ENCODE measurements at regions not wholly inside any gene's neighbourhood (a gene's known extent, or its start where the extent isn't known, plus 50 kb on each side); places are given as distances from the start of the nearest gene placed in this dataset.

DNA sequence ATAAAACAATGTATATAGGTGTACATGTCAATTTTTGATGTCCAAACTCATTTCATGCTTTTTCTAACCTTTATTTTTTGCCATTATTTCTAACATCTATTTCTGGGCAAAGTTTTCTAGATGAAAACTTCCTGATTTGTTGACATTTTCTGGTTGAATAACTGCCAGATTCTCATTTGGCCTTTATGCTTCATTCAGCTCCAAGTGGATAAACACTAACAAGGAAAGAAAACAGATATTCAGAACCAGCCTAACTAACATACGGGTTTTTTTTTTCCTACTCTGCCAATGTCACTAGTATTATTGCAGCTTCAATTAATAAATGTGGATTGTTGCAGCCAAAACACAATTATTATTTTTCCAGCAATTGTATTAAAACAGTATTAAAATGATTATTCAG, 50.9 kb upstream of the RAP1GDS1 start:
- no peak for DNase-seq

DNA sequence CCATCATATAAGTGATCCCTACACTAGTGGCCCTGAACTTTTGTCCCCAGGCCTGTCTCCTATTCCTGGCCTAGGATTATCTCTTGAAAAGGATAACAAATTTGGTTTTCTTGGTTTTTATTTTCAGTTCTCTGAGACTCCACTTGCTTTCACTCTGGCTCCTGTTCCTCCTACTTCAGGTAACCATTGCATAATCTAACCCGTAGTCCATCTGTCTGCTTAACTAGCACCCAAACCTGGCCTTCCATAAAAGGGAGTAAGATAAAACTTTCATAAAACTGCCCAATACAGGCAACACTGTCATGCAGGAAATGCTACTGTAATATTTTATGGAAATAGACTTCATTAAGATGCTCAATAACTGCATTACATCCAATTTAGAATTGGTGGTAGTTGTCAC, 52.1 kb upstream of the RAP1GDS1 start:
- DNase-seq: no peak

DNA sequence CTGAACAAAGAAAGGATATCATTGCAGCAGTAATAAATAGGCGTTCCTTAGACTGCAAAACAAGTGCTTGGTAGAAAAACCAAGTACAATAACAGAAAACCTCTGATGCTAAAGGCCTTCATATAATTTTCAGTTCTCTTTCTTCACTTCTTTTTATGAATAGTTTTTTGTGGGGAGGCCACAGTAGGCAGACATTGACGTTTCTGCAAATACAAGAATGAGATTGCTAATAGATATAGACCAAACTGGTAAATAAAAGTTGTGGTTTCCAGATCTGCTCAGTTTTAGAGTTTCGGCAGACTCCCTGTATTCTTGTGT, 57.0 kb upstream of the RAP1GDS1 start:
- peak; percentile 11 for DNase-seq

DNA sequence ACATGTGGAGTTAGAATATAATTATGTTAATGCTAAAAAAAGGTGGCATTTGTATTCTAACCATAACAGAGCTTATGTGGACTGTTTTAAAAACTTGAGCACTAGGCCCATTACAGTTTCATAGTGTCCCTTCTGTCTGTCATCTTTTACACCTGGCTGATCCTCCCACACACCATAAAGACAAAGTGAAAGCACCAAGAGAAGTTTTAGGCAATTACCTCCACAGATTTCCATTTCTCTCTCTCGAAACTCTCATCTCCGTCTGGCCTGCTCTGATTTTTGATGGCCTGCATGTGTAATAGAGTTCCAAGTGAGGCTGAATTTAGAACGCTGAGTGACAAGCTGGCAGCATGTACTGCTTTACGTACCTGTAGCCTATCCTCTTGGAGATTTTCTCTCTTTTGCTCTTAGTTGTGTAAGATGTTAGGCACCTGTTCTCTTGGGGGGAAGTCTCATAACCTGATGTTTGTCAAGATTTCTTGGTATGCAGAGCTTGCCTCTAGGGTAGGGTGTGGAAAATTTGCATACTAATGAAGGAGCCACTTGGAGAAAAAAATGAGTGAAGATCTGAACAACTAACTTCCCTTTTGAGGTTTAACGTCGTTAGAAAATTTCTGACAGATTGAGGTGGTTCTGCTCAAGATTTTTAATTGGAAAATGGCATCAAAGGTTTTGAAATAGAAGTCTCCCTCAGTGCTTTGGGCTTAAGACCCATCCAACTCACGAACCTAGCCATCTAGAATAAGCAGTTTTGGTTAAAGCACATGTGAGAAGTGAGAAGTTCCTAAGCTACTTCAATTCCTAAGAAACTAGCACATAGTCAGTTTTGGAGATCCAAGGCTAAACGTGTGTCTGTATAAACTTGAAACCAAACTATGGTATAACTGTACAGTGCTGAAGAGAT, 57.6 kb upstream of the RAP1GDS1 start:
- DNase-seq: peak; percentile 67

DNA sequence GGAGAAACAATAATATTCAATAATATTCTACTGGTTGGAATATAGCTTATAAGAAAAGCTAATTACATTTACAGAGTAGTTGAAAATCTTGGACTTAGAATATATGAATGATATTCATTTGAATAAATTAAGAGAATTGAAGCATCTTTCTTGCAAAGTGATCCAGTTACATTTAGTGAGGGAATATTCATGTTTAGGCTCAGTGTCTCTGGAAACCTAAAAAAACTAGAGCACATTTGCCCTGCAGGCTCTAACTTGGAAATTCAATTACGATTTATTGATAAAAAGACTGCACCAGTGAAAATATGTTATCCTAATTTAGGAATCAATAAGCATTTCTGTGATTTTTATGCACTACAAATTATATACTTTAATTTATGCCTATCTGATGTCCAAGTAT, 58.3 kb upstream of the RAP1GDS1 start:
- DNase-seq: no peak

DNA sequence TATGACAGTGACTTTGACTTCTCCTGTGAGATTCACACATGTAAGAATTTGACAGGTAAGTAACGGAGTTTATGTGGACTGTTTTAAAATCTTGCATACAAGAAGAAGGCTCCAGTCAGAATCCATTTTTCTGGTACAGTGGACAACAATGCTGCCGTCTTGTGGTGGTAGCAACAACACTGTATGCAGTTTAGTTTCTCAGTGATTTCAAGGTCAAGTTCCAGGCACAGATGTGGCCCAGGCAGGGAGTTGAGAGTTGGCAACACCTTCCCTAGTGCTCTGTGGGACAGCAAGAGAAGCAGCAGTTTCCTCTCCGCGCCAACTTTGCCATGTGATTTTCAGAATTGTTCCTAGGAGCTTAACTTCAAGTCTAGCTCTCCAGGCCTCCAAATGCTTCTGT, 56.0 kb upstream of the STPG2 start:
- DNase-seq: no peak

DNA sequence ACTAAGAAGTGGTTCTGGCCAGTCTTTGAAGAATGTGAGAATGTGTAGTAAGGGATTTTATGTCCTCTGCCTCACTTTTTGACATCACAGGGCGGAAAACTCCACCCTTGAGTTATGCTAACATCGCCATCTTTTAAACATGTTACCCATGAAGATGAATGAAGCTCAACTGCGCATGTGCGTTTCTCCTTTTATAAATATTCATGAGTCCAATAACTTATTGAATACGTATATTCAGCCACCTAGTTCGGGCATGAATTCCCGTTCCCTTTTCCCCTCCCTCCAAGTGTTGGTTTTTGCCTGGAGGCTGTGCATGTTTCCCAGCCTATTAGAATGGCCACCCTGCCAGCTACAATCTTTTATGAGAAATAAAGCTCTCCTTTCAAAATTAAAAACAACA, 51.7 kb upstream of the STPG2 start:
- no peak for DNase-seq

DNA sequence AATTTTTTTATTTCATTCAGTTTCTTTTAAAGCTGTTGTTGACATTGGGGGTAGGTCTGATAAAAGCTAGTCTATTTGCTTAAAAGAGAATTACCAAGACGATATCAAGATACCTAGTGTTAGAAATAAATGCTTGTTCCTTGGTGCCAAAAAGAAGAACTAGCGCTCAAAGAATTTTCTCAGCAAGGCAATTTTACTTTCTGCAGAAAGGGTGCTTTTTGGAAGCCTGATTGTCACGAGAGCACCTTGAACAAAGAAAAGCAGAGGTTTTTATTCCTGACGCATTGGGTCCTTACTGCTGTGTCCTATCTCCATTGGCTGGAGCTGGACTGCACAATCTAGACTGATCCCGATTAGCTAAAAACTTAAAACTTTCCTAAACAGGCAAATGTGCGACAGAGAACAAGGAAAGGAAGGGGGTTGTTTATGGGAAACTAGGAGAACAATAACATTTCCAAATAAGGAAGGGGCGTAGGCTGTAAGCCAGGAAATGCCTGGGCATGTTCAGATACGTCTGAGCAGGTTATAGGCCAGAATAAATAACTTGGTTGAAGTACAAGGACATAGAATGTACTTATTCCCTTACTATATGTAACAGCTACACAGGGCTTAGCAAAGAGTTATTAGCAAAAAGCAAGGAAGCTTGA, 50.3 kb upstream of the STPG2 start:
- no peak for DNase-seq
